Karpas-422 (cell line): ENCODE measurements at regions not wholly inside any gene's neighbourhood (a gene's known extent, or its start where the extent isn't known, plus 50 kb on each side); places are given as distances from the start of the nearest gene placed in this dataset.
"Not testable (repeated sequence)": the region's sequence is repeated elsewhere in the genome, so short reads cannot be mapped to it uniquely, and the experiment has no call there.

Experiments used
- DNase-seq: peaks from one replicate; pipeline ENCODE4 v3.0.0-alpha.2; 2015
- H2AFZ ChIP-seq: fragments of 200-600 bp; sonication (generic); 2 replicates; pipeline ENCODE4 v1.6.1; 2014; ENCODE audit warnings: antibody characterized with exemption, low read length, mixed read lengths
- H3K27ac ChIP-seq: fragments of 200-600 bp; sonication (generic); 2 replicates; pipeline ENCODE4 v1.5.1; 2014; ENCODE audit warnings: mild to moderate bottlenecking, low read length, moderate library complexity
- H3K27me3 ChIP-seq: fragments of 200-600 bp; sonication (generic); 2 replicates; pipeline ENCODE4 v1.6.1; 2014; ENCODE audit warnings: low read length, mixed read lengths
- H3K36me3 ChIP-seq: fragments of 200-600 bp; sonication (generic); 2 replicates; pipeline ENCODE4 v1.6.1; 2014; ENCODE audit warnings: low read length, mixed read lengths; ENCODE audit not compliant: insufficient read depth
- H3K4me1 ChIP-seq: fragments of 200-600 bp; sonication (generic); 2 replicates; pipeline ENCODE4 v1.6.1; 2014; ENCODE audit warnings: mild to moderate bottlenecking, low read length, mixed read lengths
- H3K4me2 ChIP-seq: fragments of 200-600 bp; sonication (generic); 2 replicates; pipeline ENCODE4 v1.6.1; 2014; ENCODE audit warnings: low read length, low read depth, mild to moderate bottlenecking; ENCODE audit not compliant: poor library complexity, severe bottlenecking
- H3K4me3 ChIP-seq: fragments of 200-600 bp; sonication (generic); 2 replicates; pipeline ENCODE4 v1.5.1; 2014; ENCODE audit warnings: mild to moderate bottlenecking, antibody characterized with exemption, low read length, mixed read lengths
- H3K79me2 ChIP-seq: fragments of 200-600 bp; sonication (generic); 2 replicates; pipeline ENCODE4 v1.6.1; 2014; ENCODE audit warnings: mild to moderate bottlenecking, low read length, mixed read lengths
- H3K9ac ChIP-seq: fragments of 200-600 bp; sonication (generic); 2 replicates; pipeline ENCODE4 v1.6.0; 2014; ENCODE audit warnings: low read length
- H3K9me2 ChIP-seq: fragments of 200-600 bp; sonication (generic), shearing (Covaris generic); replicated peaks from 2 replicates; pipeline ENCODE4 v1.6.0; 2014; ENCODE audit warnings: mild to moderate bottlenecking, low read length, moderate library complexity; ENCODE audit not compliant: insufficient read depth
- H3K9me3 ChIP-seq: fragments of 300-700, 200-600 bp; sonication (generic); 2 replicates; pipeline ENCODE4 v1.6.1; 2014; ENCODE audit warnings: low read length, mixed read lengths
- H4K20me1 ChIP-seq: fragments of 200-600 bp; sonication (generic); 2 replicates; pipeline ENCODE4 v1.6.1; 2014; ENCODE audit warnings: mild to moderate bottlenecking, antibody characterized with exemption, low read length, low read depth; ENCODE audit not compliant: insufficient read depth

DNA sequence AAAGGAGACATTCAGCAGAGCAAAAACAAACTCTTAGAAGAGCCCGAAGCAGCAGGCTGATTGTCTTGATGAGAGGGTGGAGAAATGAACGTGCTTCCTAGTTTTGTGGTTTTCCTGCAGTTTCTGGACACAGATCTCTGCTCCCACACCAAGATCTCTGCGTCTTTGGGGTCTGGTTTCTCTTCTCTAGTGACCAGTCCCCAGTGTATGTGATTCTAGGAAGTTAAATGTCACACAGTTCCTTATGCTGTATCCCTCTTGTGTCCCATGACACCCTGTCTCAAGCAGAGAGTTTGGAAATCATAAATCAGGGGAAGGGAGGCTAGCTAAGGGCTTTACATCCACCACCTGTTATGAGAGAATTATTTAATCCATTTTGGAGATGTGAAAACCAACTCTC lies 55.4 kb upstream of the KLF14 start:
- Histone ChIP-seq H3K27me3 (peaks cover 4% of the 10 kb centered on the region; the same call in 1 of the 2 replicates), H3K4me3 (no peak overlapping the region), H3K4me2 (no peak overlapping the region), H3K4me1 (no peaks in the 10 kb centered on the region), H3K9me2 (no peaks in the 10 kb centered on the region), H3K9ac (no peak overlapping the region), H2AFZ (no peak overlapping the region), H4K20me1 (no peaks in the 10 kb centered on the region), H3K9me3 (no peaks in the 10 kb centered on the region), H3K79me2 (no peaks in the 10 kb centered on the region), H3K36me3 (no peaks in the 10 kb centered on the region), H3K27ac (no peak overlapping the region)
- no peak for DNase-seq

DNA sequence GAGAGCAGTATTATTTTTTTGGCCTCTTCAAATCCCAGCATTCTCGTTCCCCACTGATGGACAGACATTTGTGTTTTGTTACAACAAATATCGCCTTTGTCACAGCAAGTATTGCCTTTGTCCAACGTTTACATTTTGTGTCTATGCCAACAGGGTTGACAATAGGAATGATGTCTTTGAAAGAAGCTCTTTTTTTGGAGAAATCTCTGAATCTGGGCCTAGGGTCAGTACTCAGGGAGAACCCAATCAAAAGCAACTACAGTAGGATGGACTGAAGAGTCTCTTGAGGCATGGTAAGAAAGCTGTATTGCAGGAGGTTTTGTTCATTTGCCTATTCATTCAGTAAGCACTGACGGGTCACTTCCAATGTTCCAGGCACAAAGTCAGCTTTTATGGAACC lies 57.7 kb upstream of the KLF14 start:
- Histone ChIP-seq H3K27ac (no peak overlapping the region), H3K4me2 (no peak overlapping the region), H3K36me3 (no peaks in the 10 kb centered on the region), H4K20me1 (no peaks in the 10 kb centered on the region), H3K4me3 (no peak overlapping the region), H2AFZ (no peak overlapping the region), H3K79me2 (no peaks in the 10 kb centered on the region), H3K27me3 (peaks cover 4% of the 10 kb centered on the region; the same call in 1 of the 2 replicates), H3K4me1 (no peaks in the 10 kb centered on the region), H3K9ac (no peak overlapping the region), H3K9me2 (no peaks in the 10 kb centered on the region), H3K9me3 (no peaks in the 10 kb centered on the region)
- no peak for DNase-seq

DNA sequence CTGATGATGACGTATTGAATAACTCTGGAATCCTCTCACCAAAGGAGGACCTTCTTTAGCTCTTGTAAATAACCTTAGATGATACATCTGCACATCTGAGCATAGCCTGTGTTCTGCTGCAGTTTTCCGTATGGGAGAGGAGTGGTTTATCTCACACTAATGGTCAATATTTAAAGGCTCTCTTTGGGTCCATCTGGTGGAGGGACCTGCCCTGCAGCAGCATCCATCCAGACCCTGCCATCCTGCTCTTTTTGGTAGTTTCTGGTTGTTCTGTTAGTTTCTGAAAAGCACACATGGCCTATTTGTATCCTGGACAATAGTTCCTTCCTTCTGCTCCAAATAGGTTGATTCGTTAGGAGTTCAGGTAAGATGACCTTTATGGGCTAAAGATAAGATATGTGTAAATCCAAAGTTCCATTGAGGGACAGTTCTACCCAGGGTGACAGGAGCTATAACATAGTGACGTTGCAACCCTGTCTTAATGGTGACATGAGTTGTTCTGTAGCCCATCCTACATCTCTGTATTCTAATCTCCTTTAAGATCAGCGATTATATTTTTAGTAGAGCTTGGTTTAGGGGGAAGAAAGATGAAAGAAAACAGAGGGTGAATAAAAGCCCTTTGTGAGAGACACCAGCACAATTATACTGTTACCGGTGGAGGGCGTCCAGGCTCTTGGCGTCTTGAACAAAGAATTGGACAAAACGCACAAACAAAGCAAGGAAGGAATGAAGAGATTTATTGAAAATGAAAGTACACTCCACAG lies 60.0 kb upstream of the KLF14 start:
- DNase-seq: no peak
- H3K79me2 ChIP-seq: no peaks in the 10 kb centered on the region
- H3K9me3 ChIP-seq: no peaks in the 10 kb centered on the region
- H2AFZ ChIP-seq: no peak overlapping the region; the same call in 1 of the 2 replicates
- H3K36me3 ChIP-seq: no peaks in the 10 kb centered on the region
- no peak overlapping the region for H3K4me3 ChIP-seq
- H3K4me1 ChIP-seq: no peaks in the 10 kb centered on the region
- no peak overlapping the region for H3K27ac ChIP-seq
- no peak overlapping the region for H3K4me2 ChIP-seq
- H4K20me1 ChIP-seq: no peaks in the 10 kb centered on the region
- peaks cover 4% of the 10 kb centered on the region; the same call in 1 of the 2 replicates for H3K27me3 ChIP-seq
- H3K9ac ChIP-seq: no peak overlapping the region
- no peaks in the 10 kb centered on the region for H3K9me2 ChIP-seq

DNA sequence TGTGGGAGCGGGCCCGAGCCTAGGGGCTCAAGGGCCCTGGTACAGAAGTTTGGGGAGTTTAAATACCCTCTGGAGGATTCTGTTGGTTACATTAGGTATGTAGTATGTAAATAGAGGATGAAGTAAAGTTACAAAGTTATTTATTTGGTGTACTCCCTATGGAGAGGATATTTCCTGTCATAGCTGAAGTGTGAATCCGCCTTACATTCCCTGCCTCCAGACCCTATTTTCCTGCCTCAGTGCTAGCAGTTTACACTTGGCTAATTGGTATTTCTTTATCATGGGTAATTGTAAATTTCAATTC lies 60.6 kb upstream of the KLF14 start:
- Histone ChIP-seq H3K4me3 (no peak overlapping the region), H3K4me2 (no peak overlapping the region), H3K9ac (no peak overlapping the region), H3K4me1 (no peaks in the 10 kb centered on the region), H4K20me1 (no peaks in the 10 kb centered on the region), H3K9me3 (no peaks in the 10 kb centered on the region), H3K9me2 (no peaks in the 10 kb centered on the region), H3K27me3 (peaks cover 4% of the 10 kb centered on the region; the same call in 1 of the 2 replicates), H3K36me3 (no peaks in the 10 kb centered on the region), H3K79me2 (no peaks in the 10 kb centered on the region), H2AFZ (no peak overlapping the region; the same call in 1 of the 2 replicates), H3K27ac (no peak overlapping the region)
- no peak for DNase-seq

DNA sequence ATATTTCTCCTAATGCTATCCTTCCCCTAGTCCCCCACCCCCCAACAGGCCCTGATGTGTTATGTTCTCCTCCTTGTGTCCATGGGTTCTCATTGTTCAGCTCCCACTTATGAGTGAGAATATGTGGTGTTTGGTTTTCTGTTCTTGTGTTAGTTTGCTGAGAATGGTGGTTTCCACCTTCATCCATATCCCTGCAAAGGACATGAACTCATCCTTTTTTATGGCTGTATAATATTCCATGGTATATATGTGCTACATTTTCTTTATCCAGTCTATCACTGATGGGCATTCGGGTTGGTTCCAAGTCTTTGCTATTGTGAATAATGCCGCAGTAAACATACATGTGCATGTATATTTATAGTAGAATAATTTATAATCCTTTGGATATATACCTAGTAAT lies 62.4 kb upstream of the KLF14 start:
- DNase-seq, H3K9me2 ChIP-seq, H3K4me1 ChIP-seq, H3K9ac ChIP-seq, H3K27ac ChIP-seq, H3K4me3 ChIP-seq, H3K9me3 ChIP-seq, H3K4me2 ChIP-seq, H2AFZ ChIP-seq, H3K27me3 ChIP-seq, H3K36me3 ChIP-seq, H3K79me2 ChIP-seq, H4K20me1 ChIP-seq: not testable (repeated sequence)

DNA sequence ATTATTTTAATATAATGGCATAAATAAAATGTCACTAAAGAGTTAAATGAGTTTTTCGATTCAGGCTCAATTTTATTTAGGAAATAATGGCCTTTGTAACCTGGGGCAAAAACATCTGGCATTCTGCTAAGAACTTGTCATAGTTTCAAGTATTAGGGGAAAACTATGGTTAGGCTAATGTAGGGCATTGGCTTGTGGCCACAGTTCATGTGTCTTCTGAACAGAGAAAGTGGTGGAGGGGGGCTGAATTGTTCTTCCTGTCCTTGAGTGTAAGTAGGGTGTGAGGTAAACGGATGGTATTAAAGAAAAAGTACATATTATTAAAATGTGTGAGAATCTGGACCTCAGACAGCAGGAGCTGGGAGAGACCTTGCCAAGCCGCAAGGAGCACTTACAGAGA lies 69.1 kb upstream of the KLF14 start:
- Histone ChIP-seq H3K79me2 (no peaks in the 10 kb centered on the region), H3K9me3 (no peaks in the 10 kb centered on the region), H4K20me1 (no peaks in the 10 kb centered on the region), H3K4me1 (no peaks in the 10 kb centered on the region), H3K36me3 (no peaks in the 10 kb centered on the region), H3K9me2 (no peaks in the 10 kb centered on the region), H3K4me2 (no peak overlapping the region), H3K9ac (no peak overlapping the region), H3K4me3 (no peak overlapping the region), H3K27me3 (no peaks in the 10 kb centered on the region), H2AFZ (no peak overlapping the region), H3K27ac (no peak overlapping the region)
- DNase-seq: no peak

DNA sequence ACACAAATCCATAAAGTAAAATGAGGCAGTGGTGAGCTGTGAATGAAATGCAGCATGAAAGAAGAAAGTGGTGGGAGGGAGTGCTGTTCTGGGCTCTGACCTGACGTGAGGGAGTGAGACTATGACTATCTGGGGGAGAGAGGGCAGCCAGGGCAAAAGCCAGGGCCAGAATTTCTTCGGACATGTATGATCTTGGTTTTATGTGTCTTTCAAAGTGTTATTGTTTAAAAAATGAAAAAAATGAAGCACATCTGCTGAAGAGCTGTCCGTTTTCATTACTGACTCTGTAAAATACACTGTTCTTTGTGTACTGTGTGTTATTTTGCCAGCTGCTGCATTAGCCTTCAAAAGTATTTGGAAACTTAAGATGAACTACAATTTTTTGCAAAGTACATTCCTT lies 70.2 kb upstream of the KLF14 start:
- H3K4me1 ChIP-seq: no peaks in the 10 kb centered on the region
- no peak overlapping the region for H3K4me2 ChIP-seq
- no peak overlapping the region for H3K9ac ChIP-seq
- H3K36me3 ChIP-seq: no peaks in the 10 kb centered on the region
- no peak overlapping the region for H3K27ac ChIP-seq
- no peaks in the 10 kb centered on the region for H3K27me3 ChIP-seq
- H3K79me2 ChIP-seq: no peaks in the 10 kb centered on the region
- no peak overlapping the region for H2AFZ ChIP-seq
- H3K4me3 ChIP-seq: no peak overlapping the region
- no peaks in the 10 kb centered on the region for H3K9me2 ChIP-seq
- DNase-seq: no peak
- H3K9me3 ChIP-seq: no peaks in the 10 kb centered on the region
- H4K20me1 ChIP-seq: no peaks in the 10 kb centered on the region

DNA sequence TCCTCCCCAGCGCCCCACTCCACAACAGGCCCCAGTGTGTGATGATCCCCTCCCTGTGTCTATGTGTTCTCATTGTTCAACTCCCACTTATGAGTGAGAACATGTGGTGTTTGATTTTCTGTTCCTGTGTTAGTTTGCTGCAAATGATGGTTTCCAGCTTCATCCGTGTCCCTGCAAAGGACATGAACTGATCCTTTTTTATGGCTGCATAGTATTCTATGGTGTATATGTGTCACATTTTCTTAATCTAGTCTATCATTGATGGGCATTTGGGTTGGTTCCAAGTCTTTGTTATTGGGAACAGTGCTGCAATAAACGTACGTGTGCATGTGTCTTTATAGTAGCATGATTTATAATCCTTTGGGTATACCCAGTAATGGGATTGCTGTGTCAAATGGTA lies 78.8 kb upstream of the KLF14 start:
- not testable (repeated sequence) for H3K9me3 ChIP-seq, H3K9ac ChIP-seq, H3K36me3 ChIP-seq, H3K4me2 ChIP-seq, H3K27me3 ChIP-seq, H3K4me1 ChIP-seq, H4K20me1 ChIP-seq, H2AFZ ChIP-seq, DNase-seq, H3K4me3 ChIP-seq, H3K9me2 ChIP-seq, H3K79me2 ChIP-seq, H3K27ac ChIP-seq
